Liver (tissue), 8 donors: ENCODE measurements at regions not wholly inside any gene's neighbourhood (a gene's known extent, or its start where the extent isn't known, plus 50 kb on each side); places are given as distances from the start of the nearest gene placed in this dataset.

Source experiments
- DNase-seq: peaks from one replicate; pipeline ENCODE4 v3.0.0-alpha.2; 2017; ENCODE audit warnings: low spot score
- H3K27ac ChIP-seq, 2 donors: one replicate each; pipeline ENCODE4 v1.7.0; 2013; ENCODE audit warnings: inconsistent platforms in 2 of 2, low read length in 2 of 2, control low read depth in 1 of 2, low read depth in 1 of 2, mild to moderate bottlenecking in 1 of 2
- H3K27me3 ChIP-seq, 4 donors: one replicate each; pipeline versions ENCODE4 v1.6.1 to v1.7.0; 2013; ENCODE audit warnings: low read length in 3 of 4, inconsistent platforms in 1 of 4, mild to moderate bottlenecking in 1 of 4, moderate library complexity in 1 of 4; ENCODE audit not compliant: control insufficient read depth in 4 of 4, insufficient read depth in 4 of 4
- H3K36me3 ChIP-seq, 4 donors: one replicate each; pipeline versions ENCODE4 v1.6.1 to v1.7.0; 2013; ENCODE audit warnings: low read length in 3 of 4, mild to moderate bottlenecking in 3 of 4, low read depth in 1 of 4, moderate library complexity in 1 of 4; ENCODE audit not compliant: control insufficient read depth in 4 of 4, insufficient read depth in 3 of 4
- H3K4me1 ChIP-seq, 4 donors: one replicate each; pipeline versions ENCODE4 v1.6.1 to v1.7.0; 2013; ENCODE audit warnings: low read length in 3 of 4, mild to moderate bottlenecking in 3 of 4, moderate library complexity in 1 of 4; ENCODE audit not compliant: control insufficient read depth in 4 of 4, insufficient read depth in 4 of 4
- H3K4me3 ChIP-seq, 3 donors: one replicate each; pipeline versions ENCODE4 v1.6.1 to v1.7.0; 2013; ENCODE audit warnings: low read length in 3 of 3, control low read depth in 1 of 3, low read depth in 1 of 3, mild to moderate bottlenecking in 1 of 3
- H3K9ac ChIP-seq, 2 donors: one replicate each; pipeline ENCODE4 v1.7.0; 2013; ENCODE audit warnings: low read length in 2 of 2, mild to moderate bottlenecking in 2 of 2, moderate library complexity in 2 of 2, control low read depth in 1 of 2, low read depth in 1 of 2
- H3K9me3 ChIP-seq, 4 donors: one replicate each; pipeline versions ENCODE4 v1.6.1 to v1.7.0; 2013; ENCODE audit warnings: low read length in 3 of 4; ENCODE audit not compliant: control insufficient read depth in 4 of 4
- ATF3 ChIP-seq: IDR thresholded peaks from 2 replicates; pipeline ENCODE4 v1.6.1; 2016; ENCODE audit warnings: antibody characterized with exemption
- CTCF ChIP-seq: fragments of 150-350 bp; IDR thresholded peaks from 2 replicates; pipeline ENCODE4 v1.5.1; 2017; ENCODE audit warnings: improper control_type of control experiment, low read depth, low read length; ENCODE audit not compliant: missing input control
- EGR1 ChIP-seq, 2 donors: IDR thresholded peaks; 2 replicates each; pipeline ENCODE4 v1.6.1; 2016 to 2018; ENCODE audit warnings: antibody characterized with exemption in 2 of 2, low read depth in 2 of 2
- FOXA1 ChIP-seq: IDR thresholded peaks from 2 replicates; pipeline ENCODE4 v1.6.1; 2016; ENCODE audit warnings: antibody characterized with exemption
- FOXA2 ChIP-seq: IDR thresholded peaks from 2 replicates; pipeline ENCODE4 v1.6.1; 2016; ENCODE audit warnings: antibody characterized with exemption
- GABPA ChIP-seq, 2 donors: IDR thresholded peaks in 1 of 2; conservative IDR thresholded peaks in 1 of 2; 2 replicates each; pipeline ENCODE4 v1.6.1; 2016; ENCODE audit warnings: antibody characterized with exemption in 2 of 2, mild to moderate bottlenecking in 1 of 2, moderate library complexity in 1 of 2
- HNF4A ChIP-seq, 2 donors: conservative IDR thresholded peaks; 2 replicates each; pipeline ENCODE4 v1.6.1; 2016; ENCODE audit warnings: antibody characterized with exemption in 2 of 2, mild to moderate bottlenecking in 2 of 2
- HNF4G ChIP-seq: IDR thresholded peaks from 2 replicates; pipeline ENCODE4 v1.6.1; 2016; ENCODE audit warnings: antibody characterized with exemption
- JUND ChIP-seq, 2 donors: IDR thresholded peaks; 2 replicates each; pipeline ENCODE4 v1.6.1; 2016; ENCODE audit warnings: antibody characterized with exemption in 2 of 2
- MAX ChIP-seq: IDR thresholded peaks from 2 replicates; pipeline ENCODE4 v1.6.1; 2016; ENCODE audit warnings: antibody characterized with exemption
- NR2F2 ChIP-seq: IDR thresholded peaks from 2 replicates; pipeline ENCODE4 v1.6.1; 2016; ENCODE audit warnings: antibody characterized with exemption
- RAD21 ChIP-seq, 2 donors: IDR thresholded peaks; 2 replicates each; pipeline ENCODE4 v1.6.1; 2016; ENCODE audit warnings: antibody characterized with exemption in 2 of 2, mild to moderate bottlenecking in 2 of 2
- REST ChIP-seq: IDR thresholded peaks from 2 replicates; pipeline ENCODE4 v1.6.1; 2016; ENCODE audit warnings: antibody characterized with exemption, mild to moderate bottlenecking
- SP1 ChIP-seq: IDR thresholded peaks from 2 replicates; pipeline ENCODE4 v1.6.1; 2018; ENCODE audit warnings: antibody characterized with exemption, mild to moderate bottlenecking
- TAF1 ChIP-seq: conservative IDR thresholded peaks from 2 replicates; pipeline ENCODE4 v1.6.1; 2016; ENCODE audit warnings: antibody characterized with exemption, mild to moderate bottlenecking
- YY1 ChIP-seq: IDR thresholded peaks from 2 replicates; pipeline ENCODE4 v1.6.1; 2016; ENCODE audit warnings: antibody characterized with exemption, mild to moderate bottlenecking
- WGBS: extraction: QIAGEN DNeasy Blood & Tissue Kit; methylation state at CpG from one replicate; pipeline ENCODE4 v1.1.7; 2013; 5-methylcytosine and 5-hydroxymethylcytosine counted together
- donor health status: healthy.
- donor health status: healthy.
- donor health status: healthy.
- donor health status: healthy.
- donor health status: healthy.

GRCh38 chr5:31086839-31087415 lies 106.6 kb upstream of the CDH6 start:
- Histone ChIP-seq H3K27me3 (no peaks in the 10 kb centered on the region), H3K4me1 (no peaks in the 10 kb centered on the region), H3K27ac (no peak overlapping the region), H3K4me3 (no peak overlapping the region), H3K9ac (no peak overlapping the region), H3K36me3 (no peaks in the 10 kb centered on the region), H3K9me3 (no peaks in the 10 kb centered on the region)
- WGBS = 70% methylated on average over 5 of the region's 5 CpGs
- no peak for DNase-seq
- TF ChIP-seq NR2F2 = no peak
- no peak for TF ChIP-seq EGR1 (IDR thresholded peaks at IDR 0.05; ENCODE audit: low read depth in 2 of 2)
- no peak for TF ChIP-seq TAF1
- TF ChIP-seq FOXA1 = no peak
- no peak for TF ChIP-seq RAD21 (IDR thresholded peaks at IDR 0.05)
- TF ChIP-seq ATF3 = no peak
- TF ChIP-seq REST = no peak
- TF ChIP-seq JUND (IDR thresholded peaks at IDR 0.05) = no peak
- TF ChIP-seq GABPA (IDR thresholded peaks at IDR 0.05 in 1 of 2, conservative IDR thresholded peaks at IDR 0.05 in 1 of 2) = no peak
- TF ChIP-seq FOXA2 = no peak

- no peaks in the 10 kb centered on the region for H3K27me3 ChIP-seq
- H3K36me3 ChIP-seq = no peaks in the 10 kb centered on the region
- H3K4me1 ChIP-seq = no peaks in the 10 kb centered on the region
- DNase-seq = no peak
- H3K4me3 ChIP-seq = no peak overlapping the region
- no peak overlapping the region for H3K9ac ChIP-seq
- no peaks in the 10 kb centered on the region for H3K9me3 ChIP-seq
- WGBS = 75% methylated on average over 5 of the region's 5 CpGs
- no peak overlapping the region for H3K27ac ChIP-seq
- TF ChIP-seq FOXA2 (no peak), SP1 (no peak), MAX (no peak), HNF4G (no peak), CTCF (no peak), JUND (IDR thresholded peaks at IDR 0.05) (no peak), YY1 (no peak), HNF4A (conservative IDR thresholded peaks at IDR 0.05) (no peak), EGR1 (IDR thresholded peaks at IDR 0.05; ENCODE audit: low read depth in 2 of 2) (no peak), RAD21 (IDR thresholded peaks at IDR 0.05) (no peak), NR2F2 (no peak)
These were observed 108.6 kb upstream of the CDH6 start for GRCh38 chr5:31084871-31085270.
